Ovary (tissue), 7 donors: ENCODE measurements at regions not wholly inside any gene's neighbourhood (a gene's known extent, or its start where the extent isn't known, plus 50 kb on each side); places are given as distances from the start of the nearest gene placed in this dataset.

Source experiments
- DNase-seq, 5 donors: peaks; one replicate each; pipeline ENCODE4 v3.0.0-alpha.2; 2019 to 2020
- H3K27ac ChIP-seq, 2 donors: fragments of 200-600 bp; one replicate each; pipeline versions ENCODE4 v1.5.1 to v1.8.0; 2019 to 2022
- H3K27me3 ChIP-seq: fragments of 200-600 bp; one replicate; pipeline ENCODE4 v1.8.0; 2022
- H3K36me3 ChIP-seq: fragments of 200-600 bp; sonication (generic); one replicate; pipeline ENCODE4 v1.5.1; 2019
- H3K4me1 ChIP-seq: one replicate; pipeline ENCODE4 v1.8.1; 2013; ENCODE audit warnings: mild to moderate bottlenecking, moderate library complexity; ENCODE audit not compliant: insufficient read depth
- H3K4me3 ChIP-seq: fragments of 200-600 bp; sonication (generic); one replicate; pipeline ENCODE4 v1.5.1; 2017
- H3K9me3 ChIP-seq, 2 donors: fragments of 200-600 bp in 1 of 2; sonication (generic) in 1 of 2; one replicate each; pipeline versions ENCODE4 v1.5.1 to v1.8.1; 2013 to 2019; ENCODE audit warnings: mild to moderate bottlenecking in 1 of 2, moderate library complexity in 1 of 2
- CTCF ChIP-seq, 3 donors: fragments of 450-650 bp in 2 of 3; fragments of 200-600 bp in 1 of 3; IDR thresholded peaks; one replicate each; pipeline versions ENCODE4 v1.5.1 to v1.8.0; 2016 to 2022; ENCODE audit warnings: antibody characterized with exemption in 3 of 3, mild to moderate bottlenecking in 1 of 3
- EP300 ChIP-seq: sonication (generic); formaldehyde crosslinking; IDR thresholded peaks from one replicate; pipeline ENCODE4 v1.6.1; 2017; ENCODE audit warnings: antibody characterized with exemption
- POLR2A ChIP-seq: fragments of 450-650 bp; IDR thresholded peaks from one replicate; pipeline ENCODE4 v1.6.1; 2017; ENCODE audit warnings: antibody characterized with exemption, mild to moderate bottlenecking, moderate library complexity
- WGBS, 3 donors: extraction: QIAGEN DNeasy Blood & Tissue Kit in 1 of 3; methylation state at CpG; one replicate each; pipeline versions ENCODE4 v1.1.5 to v1.1.7; 2013 to 2017; 5-methylcytosine and 5-hydroxymethylcytosine counted together
- intact Hi-C, 4 donors: fragments of 100-400 bp; cut with DNase I; formaldehyde crosslinking; loops; one replicate each; pipeline versions ENCODE4 v1.11.0 to v1.15.1; 2022 to 2023
- donor health status: DM: no; HTN: no; CAD: no; lungs with moderate emphysema.
- donor health status: DM: no; HTN: no; CAD: no.
- donor health status: Bipolar disorder and iron deficiency.
- donor health status: DM: no; HTN: no; CAD: no.
- donor health status: DM: yes; HTN: yes; CAD: no.

- TF ChIP-seq EP300: no peak
- TF ChIP-seq POLR2A: no peak
- TF ChIP-seq CTCF (IDR thresholded peaks at IDR 0.05): no peak
- H3K4me3 ChIP-seq: no peak overlapping the region
- H3K9me3 ChIP-seq: no peaks in the 10 kb centered on the region
- H3K36me3 ChIP-seq: no peaks in the 10 kb centered on the region
- no peaks in the 10 kb centered on the region for H3K27me3 ChIP-seq
- intact Hi-C loops: no loop called here
- DNase-seq: no peak
- H3K27ac ChIP-seq: no peak overlapping the region
- 93 to 96% (median 95%) methylated on average over 4 of the region's 4 CpGs for WGBS, 3 donors
- H3K4me1 ChIP-seq: no peaks in the 10 kb centered on the region
Measured at GRCh38 chr1:94607398-94607797, 65.8 kb upstream of the F3 start.

- no peak for DNase-seq
- H3K4me3 ChIP-seq: no peak overlapping the region
- intact Hi-C loops: no loop called here
- no peaks in the 10 kb centered on the region for H3K27me3 ChIP-seq
- H3K4me1 ChIP-seq: peaks cover 1% of the 10 kb centered on the region
- no peaks in the 10 kb centered on the region for H3K36me3 ChIP-seq
- TF ChIP-seq CTCF (IDR thresholded peaks at IDR 0.05) (no peak), POLR2A (no peak), EP300 (no peak)
- no peaks in the 10 kb centered on the region for H3K9me3 ChIP-seq
- WGBS, 3 donors: 94% methylated on average over 4 of the region's 4 CpGs
- H3K27ac ChIP-seq: no peak overlapping the region
Measured at GRCh38 chr1:94606471-94606870, 64.9 kb upstream of the F3 start.

GRCh38 chr1:94603663-94604062 lies 62.1 kb upstream of the F3 start:
- no peak for DNase-seq
- Histone ChIP-seq H3K36me3 (no peaks in the 10 kb centered on the region), H3K4me1 (peaks cover 1% of the 10 kb centered on the region), H3K27ac (no peak overlapping the region), H3K9me3 (no peaks in the 10 kb centered on the region), H3K27me3 (no peaks in the 10 kb centered on the region), H3K4me3 (no peak overlapping the region)
- TF ChIP-seq EP300 (no peak), CTCF (IDR thresholded peaks at IDR 0.05) (no peak), POLR2A (no peak)
- intact Hi-C loops: no loop called here

GRCh38 chr1:94602802-94603625 lies 61.5 kb upstream of the F3 start:
- intact Hi-C loops: no loop called here
- TF ChIP-seq CTCF (IDR thresholded peaks at IDR 0.05) (no peak), POLR2A (no peak)
- no peaks in the 10 kb centered on the region for H3K9me3 ChIP-seq
- no peaks in the 10 kb centered on the region for H3K27me3 ChIP-seq
- peaks cover 1% of the 10 kb centered on the region for H3K4me1 ChIP-seq
- WGBS, 3 donors: 39 to 52% (median 46%) methylated on average over 3 of the region's 3 CpGs
- no peak for DNase-seq
- no peak overlapping the region for H3K4me3 ChIP-seq
- no peaks in the 10 kb centered on the region for H3K36me3 ChIP-seq
- H3K27ac ChIP-seq: no peak overlapping the region
